H1 (cell line): ENCODE measurements at regions not wholly inside any gene's neighbourhood (a gene's known extent, or its start where the extent isn't known, plus 50 kb on each side); places are given as distances from the start of the nearest gene placed in this dataset.

Experiments used
- BACH1 ChIP-seq: IDR thresholded peaks from 2 replicates; pipeline ENCODE4 v1.6.1; 2012; ENCODE audit warnings: low read length, improper control_type of control experiment
- BCL11A ChIP-seq, 2 experiments: IDR thresholded peaks; one replicate each; pipeline ENCODE4 v1.6.1; 2011; ENCODE audit warnings: low read depth in 2 of 2, low read length in 2 of 2, mild to moderate bottlenecking in 2 of 2
- CHD2 ChIP-seq: IDR thresholded peaks from 2 replicates; pipeline ENCODE4 v1.6.1; 2012; ENCODE audit warnings: low read length, improper control_type of control experiment
- KDM5A ChIP-seq: fragments of 200-600 bp; IDR thresholded peaks from 2 replicates; pipeline ENCODE4 v1.7.1; 2012; ENCODE audit warnings: mild to moderate bottlenecking, low read length, inconsistent platforms, mixed read lengths
- MAFK ChIP-seq: IDR thresholded peaks from 2 replicates; pipeline ENCODE4 v1.6.1; 2012; ENCODE audit warnings: low read depth, mild to moderate bottlenecking, improper control_type of control experiment, low read length
- MAX ChIP-seq: IDR thresholded peaks from 2 replicates; pipeline ENCODE4 v1.6.1; 2012; ENCODE audit warnings: inconsistent platforms
- SIX5 ChIP-seq: IDR thresholded peaks from 2 replicates; pipeline ENCODE4 v1.6.1; 2011; ENCODE audit warnings: mild to moderate bottlenecking, low read depth, low read length

- TF ChIP-seq BCL11A (IDR thresholded peaks at IDR 0.05; ENCODE audit: low read depth in 2 of 2, low read length in 2 of 2) (no peak), MAX (no peak), SIX5 (no peak), BACH1 (no peak), CHD2 (no peak), KDM5A (no peak), MAFK (no peak)
These were observed 372.6 kb downstream of the SHANK2 start (continued) for GRCh38 chr11:70879601-70880285.
